Stimulated activated CD4-positive, alpha-beta T cell treated with anti-CD3 and anti-CD28 coated beads, Interleukin-1b, Interleukin-23, amount 100 ng/mL, for 1 hour (primary cell): ENCODE measurements at regions not wholly inside any gene's neighbourhood (a gene's known extent, or its start where the extent isn't known, plus 50 kb on each side); places are given as distances from the start of the nearest gene placed in this dataset.

ENCODE experiments used
- DNase-seq, 2 donors: peaks; one replicate each; pipeline ENCODE4 v3.0.0-alpha.2; 2020; ENCODE audit warnings: low read depth in 2 of 2

DNA sequence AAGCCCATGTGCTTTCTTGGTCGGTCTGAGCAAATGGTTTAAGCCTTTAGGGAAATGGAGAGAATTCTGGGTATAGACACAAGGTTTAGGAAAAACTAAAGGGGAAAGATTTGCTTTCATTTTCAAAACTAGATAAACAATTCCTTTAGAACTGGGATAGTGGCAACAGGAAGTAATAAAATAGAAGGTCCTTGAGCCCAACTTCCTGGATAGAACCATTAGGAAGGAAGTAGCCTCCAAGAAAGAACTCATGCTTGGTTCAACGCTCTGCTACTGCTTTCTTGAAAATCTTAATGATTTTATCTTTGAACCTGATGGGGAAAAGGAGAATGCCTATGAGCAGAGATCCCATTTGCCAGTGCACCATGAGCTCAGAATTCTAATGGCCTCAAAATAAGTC, 147.0 kb upstream of the THRB start:
- no peak for DNase-seq

DNA sequence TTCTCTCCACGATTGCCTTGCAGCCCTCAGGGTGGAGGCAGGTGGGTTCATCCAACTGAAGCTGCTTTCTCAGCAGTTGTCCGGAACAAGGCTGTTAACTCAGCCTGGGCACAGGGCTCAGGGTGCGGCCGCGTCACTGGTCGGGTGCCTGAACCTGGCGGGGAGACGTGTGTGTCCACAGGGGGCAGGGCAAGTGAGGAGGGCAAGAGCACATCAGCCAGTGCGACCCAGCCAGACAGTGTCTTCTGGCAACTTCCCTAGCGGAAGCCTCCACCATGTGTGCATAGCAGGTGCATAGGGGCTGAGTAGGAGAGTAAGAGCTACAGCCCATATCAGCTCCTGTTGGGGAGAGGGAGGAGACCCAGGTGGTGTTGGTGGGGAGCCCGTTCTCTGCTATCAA, 150.4 kb upstream of the THRB start:
- DNase-seq: no peak

GRCh38 chr3:24646790-24647189, 152.1 kb upstream of the THRB start:
- no peak for DNase-seq

DNA sequence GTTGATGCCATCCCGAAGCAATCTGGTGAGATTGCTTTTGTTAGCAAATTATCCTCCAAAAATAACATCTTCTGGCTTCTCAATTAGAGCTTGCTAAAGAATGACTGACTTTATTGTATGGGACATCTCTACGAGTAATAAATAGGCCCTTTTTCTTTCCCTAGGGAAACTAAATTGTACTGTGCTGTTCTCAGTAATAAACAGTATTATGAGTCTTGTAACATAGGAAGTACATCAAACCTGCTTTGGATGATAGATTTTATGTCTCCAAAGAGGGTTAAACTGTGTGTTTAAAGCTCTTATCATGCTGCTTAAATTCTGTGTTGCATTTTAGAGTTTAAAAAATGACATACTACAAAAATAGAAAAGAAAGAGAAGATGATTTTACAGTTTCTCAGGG, 153.4 kb upstream of the THRB start:
- no peak for DNase-seq

DNA sequence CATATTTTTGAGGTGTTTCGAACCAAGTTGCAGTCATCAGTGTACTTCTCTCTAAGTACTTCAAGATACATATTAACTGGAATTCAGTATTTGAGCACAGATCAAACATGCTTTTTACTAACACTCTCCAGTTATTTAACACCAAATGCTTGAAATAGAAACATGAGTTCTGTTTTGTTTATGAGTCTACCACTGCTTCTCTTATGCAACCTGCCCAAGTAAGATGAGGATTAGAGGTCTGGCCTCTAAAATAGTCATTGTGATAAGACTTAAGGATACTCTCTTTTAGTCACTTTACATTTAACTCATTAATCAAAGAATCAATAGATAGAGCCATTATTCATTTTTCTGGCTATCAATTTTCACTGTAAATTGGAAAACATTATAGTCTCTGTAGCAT, 156.2 kb upstream of the THRB start:
- DNase-seq: no peak

DNA sequence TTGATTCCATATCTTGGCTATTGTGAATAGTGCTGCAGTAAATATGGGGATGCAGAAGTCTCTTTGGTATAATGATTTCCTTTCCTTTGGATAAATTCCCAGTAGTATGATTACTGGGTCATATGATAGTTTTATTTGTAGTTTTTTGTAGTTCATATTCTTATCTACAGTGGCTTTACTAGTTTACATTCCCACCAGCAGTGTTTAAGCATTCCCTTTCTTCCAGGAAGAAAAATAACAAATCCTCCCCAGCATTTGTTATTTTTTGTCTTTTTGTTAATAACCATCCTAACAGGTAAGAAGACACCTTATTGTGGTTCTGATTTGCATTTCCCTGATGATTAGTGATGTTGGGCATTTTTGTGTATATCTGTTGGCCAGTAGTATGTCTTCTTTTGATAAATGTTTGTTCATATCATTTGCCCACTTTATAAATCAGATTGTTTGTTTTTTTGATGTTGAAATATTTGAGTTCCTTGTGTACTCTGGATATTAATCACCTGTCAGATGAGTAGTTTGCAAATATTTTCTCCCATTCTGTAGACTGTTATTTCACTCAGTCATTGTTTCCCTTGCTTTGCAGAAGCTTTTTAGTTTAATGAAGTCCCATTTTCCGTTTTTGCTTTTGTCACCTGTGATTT, 163.3 kb upstream of the THRB start:
- no peak for DNase-seq

DNA sequence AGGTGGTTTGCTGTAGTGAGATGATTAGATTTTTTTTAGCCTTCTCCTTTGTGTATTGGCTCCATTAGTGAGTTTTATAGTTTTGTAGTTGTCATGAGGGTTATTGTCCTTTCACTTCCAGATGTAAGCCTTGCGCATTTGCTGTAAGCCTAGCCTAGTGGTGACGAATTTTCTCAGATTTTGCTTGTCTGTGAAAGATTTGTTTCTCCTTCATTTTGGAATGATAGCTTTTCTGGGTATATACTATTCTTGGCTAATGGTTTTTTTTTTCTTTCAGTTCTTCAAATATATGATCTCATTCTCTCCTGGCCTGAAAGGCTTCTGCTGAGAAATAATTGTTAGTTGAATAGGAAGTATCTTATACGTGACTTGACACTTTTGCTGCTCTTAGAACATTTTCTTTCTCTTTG, 166.5 kb upstream of the THRB start:
- no peak for DNase-seq

DNA sequence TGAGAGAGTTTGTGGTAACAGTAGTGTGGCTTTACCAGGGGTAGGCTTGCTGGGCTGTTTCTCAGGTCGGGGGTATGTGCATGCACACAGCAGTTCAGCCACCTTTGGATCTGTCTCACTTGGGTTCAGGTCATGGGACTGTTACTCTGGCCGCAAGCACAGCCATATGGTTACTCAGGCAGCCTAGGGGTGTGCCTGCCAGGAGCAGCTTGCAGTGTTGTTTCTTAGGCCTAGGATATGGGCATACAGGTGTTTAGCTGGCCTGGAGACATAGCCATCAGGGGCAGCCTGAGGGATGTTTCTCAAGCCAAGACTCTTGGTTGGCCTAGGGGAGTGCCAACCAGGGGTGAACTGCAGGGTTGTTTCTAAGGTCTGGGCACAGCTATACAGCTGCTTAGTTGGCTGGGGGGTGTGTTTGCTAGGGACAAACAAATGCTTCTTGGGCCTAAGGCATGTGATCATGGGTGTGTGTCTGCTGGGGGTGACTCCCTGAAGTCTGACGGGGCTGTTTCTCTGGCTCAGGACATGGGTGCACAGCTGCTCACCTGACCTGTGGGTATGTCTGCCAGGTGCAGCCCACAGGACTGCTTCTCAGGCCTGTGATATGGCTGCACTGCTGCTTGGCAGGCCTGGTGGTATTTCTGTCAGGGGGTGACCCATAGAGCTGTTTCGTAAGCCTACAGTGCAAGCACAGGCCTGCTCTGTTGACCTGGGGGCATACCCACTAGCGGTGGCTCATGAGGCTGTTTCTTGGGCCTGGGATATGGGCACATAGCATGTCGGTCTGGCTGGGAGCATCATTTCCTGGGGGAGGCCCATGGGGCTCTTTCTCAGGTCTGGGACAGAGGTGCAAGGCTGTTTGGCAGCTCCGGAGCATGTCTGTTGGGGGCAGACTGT, 168.0 kb upstream of the THRB start:
- no peak for DNase-seq

GRCh38 chr3:24663406-24663805, 168.8 kb upstream of the THRB start:
- DNase-seq: no peak

DNA sequence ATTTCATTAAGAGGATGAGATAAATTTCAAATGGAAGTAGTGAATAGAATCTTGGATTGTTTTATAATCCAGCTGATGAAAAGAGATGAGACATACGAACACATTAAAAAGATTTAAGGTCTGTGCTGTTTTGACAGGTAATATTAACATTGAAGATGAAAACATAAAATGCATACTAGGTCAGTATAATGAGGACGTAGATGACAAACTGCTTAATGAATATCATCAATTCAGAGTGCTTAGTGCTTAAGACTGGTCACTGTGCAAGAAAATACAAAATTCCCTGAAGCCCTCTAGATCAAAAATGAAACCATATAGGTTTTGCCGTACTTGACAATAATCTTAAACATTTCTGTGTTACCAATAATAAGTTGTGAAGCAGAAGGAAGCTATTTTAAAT, 173.4 kb upstream of the THRB start:
- no peak for DNase-seq

DNA sequence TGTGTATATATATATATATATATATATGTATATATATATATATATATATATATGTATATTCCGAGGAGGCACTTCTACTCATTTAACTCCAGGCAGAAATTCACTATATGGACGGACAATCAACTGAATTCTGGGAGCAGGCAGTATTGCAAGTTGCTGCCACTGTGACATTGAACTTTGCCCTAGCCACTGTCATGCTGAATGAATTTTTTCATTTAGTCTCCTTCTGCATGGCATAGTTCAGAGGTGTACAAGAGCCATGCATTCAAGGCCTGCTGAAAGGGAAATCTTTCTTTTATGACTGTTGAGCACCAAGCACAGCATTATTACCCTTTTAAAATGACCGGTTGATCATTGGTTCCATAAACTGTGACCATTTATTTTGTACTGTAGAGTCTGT, 176.2 kb upstream of the THRB start:
- DNase-seq: no peak

DNA sequence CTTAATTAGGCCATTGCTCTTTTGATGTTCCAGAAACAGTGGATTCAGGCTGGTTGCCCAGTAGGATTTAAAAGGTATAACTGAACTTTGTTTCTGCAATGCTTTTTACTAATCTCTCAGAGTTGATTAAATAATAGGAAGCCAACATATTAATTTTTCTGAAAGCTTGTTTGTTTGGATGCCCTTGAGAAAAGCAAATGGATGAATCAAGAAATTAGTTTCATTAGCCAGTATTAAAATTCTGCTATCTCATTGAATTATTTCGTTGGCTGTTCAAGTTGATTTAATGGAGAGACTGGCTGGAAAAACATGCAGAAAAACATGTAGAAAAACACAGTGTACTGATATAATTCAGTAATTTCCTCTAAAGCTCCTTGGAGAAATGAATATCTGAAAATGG, 178.9 kb upstream of the THRB start:
- DNase-seq: no peak

DNA sequence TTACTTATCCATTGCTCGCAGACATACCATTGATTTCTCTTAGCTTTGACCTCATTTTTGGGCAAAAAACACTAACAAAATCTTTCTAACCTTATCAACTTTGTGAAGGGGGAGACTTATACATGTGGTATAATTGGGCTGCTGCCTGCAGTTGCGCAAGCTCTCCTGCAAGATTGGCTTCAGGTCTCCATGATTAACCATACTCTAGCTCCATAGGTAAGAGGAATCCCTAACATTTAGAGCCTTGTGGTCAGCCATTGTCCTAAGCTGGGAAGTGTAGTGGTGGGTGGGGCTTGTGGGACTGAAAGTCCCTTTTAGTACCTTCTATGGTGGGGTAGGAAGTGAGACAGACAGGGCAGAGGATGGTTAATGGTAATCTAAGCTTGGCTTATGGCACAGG, 179.6 kb upstream of the THRB start:
- no peak for DNase-seq

DNA sequence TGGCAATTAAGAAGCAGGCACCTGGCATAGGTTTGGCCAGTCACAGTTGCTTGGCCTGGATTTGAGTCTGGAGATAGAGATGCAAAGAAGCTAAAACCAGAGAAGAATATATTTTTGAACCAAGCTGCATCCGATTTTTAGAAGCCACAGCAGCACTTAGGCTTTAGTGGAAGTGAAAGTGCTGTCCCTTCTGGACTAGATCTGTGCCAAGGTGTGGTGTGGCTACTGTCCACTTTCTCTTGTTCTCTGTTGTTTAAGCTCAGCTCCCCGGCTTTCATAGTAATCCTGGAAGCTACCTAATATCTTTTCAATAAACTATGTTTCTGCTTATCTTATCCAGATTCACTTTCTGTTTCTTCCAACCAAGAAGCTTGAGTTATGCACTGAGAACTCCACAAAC, 183.4 kb upstream of the THRB start:
- no peak for DNase-seq

- DNase-seq: no peak
Measured at GRCh38 chr3:24678421-24678865, 183.8 kb upstream of the THRB start.

- DNase-seq: no peak
Measured at GRCh38 chr3:24679429-24679828, 184.8 kb upstream of the THRB start.

DNA sequence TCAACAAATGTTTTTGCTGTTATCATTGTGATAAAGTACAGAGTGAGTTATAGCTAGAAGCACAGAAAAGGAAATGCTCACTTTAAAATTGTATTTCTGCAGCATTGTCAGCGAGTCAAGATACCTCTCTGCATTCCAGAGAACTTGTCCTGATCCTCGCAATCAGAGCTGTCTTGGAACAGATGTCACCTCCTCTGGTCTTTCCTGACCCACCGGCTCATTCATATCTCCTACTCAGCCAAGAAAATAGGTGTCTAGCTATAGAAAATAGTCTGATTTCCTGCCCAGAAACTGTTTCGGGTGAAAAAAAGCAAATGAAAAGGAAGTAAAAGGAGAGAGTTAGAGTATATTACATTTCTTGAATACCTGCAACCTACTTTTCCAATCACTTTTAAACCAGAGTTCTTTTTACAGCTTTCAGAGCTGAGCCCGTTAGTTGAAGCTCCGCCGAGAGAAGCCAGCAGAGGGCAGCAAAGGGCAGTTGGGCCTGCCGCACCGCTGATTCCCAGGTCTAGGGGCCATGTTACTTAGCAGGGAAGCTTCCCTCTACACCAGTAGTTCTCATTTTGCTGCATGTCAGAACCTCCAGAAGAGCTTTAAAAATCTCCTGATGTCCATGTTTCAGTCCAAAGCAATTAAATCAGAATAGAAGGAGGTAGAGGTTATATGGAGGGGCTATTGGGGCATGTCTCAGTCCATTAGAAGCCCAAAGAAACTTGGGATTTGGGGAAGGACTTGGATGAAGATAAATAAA, 185.7 kb upstream of the THRB start:
- peak in 1 of 2 donors; percentile 7 for DNase-seq

DNA sequence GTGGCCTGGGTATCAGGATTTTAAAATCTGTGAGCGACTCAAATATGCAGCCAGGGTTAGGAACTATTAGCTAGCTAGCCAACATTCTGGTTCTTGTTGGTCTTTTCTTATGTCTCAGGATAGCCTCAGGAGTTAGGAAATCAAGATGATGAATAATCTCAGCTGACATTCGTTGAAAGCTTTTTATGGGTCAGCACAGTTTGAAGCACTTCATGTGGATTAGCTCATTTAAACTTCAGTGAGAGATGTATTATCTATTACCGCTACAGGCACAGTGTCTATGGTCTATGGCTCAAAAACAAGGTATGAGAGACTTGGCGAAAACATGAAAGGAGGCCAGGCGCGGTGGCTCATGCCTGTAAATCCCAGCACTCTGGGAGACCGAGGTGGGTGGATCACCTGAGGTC, 187.5 kb upstream of the THRB start:
- DNase-seq: no peak

DNA sequence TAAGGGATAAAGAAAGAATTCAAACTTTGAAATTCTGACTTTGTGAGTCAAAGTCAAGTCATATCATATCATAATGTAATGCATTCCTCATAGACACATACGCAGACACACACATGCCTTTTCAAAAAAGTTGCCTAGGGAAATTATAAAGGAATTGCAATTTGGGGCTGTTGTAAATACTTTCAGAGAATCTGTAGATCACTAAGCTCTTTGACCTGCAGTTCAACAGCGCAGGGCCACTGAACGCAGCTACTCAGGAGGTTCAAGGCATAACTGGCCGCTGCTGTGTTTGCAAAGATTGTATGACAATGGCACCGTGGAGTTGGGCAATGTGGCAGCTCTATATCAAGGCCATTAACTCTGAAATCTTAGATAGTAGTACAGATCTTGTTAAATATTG, 188.4 kb upstream of the THRB start:
- DNase-seq: no peak

DNA sequence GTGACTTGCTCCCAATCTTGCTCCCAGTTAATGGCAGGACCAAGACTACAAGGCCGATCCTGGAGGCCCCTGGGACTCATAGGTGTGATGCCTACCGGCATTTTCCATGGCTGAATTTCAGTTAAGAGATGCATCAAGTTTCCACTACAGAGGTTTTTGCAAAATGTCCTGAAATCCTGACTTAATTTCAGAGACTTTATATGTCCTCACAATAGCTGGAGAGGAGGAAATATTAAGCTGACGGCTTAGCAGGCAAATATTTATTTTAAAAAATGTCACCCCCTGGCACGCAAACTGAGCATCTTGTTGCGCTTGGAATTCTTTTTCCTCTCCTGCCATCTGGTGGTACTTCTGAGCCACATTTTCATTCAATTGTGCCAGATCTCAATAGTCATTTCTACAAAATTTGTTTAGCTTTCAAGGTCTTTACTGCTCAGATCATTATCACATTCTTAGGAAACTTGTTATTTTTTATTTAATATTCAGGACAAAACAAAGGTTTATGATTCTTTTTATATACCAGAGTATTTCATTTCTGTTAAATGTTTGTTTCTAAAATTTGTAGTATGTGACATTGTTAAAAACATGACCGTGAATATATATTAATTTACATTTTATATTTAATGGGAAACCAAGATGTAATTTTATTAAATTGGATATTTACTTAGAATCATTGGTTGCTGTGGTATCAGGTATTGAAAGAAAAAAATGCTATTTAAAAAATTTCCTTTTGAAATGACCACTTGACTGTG, 189.2 kb upstream of the THRB start:
- DNase-seq: no peak

DNA sequence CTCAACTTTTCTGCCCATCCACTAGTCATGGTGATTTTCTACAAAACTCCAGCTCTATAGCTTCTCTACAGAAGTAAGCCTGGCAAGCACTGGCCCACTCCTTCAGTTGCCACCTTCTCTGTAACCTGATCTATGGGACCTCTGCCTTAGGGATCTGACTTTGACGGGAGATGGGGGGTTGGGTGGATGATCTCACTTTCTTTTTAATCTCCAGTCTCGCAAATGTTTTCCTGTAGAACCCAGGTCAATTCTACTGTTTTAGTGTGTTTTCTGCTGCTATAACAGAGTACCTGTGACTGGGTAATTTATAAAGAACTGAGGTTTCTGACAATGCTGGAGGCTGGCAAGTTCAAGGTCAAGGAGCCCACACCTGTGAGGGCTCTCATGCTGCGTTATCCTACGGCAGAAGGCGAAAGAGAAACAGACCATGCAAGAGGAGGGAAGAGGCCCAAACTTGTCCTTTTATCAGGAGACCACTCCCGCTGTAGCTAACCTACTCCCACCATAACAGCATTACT, 189.9 kb upstream of the THRB start:
- no peak for DNase-seq

DNA sequence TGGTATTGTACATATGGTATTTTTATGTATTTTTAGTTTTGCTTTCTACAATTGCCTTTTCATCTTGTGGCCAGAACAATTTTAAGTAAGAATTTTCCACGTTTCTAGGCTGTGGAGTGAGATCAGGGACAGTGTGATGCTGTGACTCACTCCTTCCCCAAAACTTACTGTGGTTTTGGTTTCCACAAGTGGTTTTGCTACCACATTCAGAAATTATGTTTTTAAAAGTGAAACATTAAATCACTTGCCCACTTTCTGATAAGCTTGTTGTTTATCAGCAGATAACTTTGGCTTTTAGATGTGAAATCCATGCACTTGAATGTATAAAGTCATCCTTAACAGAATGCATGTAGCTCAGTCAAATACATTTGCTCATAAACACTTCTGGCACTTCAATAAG, 192.2 kb upstream of the THRB start:
- DNase-seq: no peak
